HEK293T (cell line): ENCODE measurements at regions not wholly inside any gene's neighbourhood (a gene's known extent, or its start where the extent isn't known, plus 50 kb on each side); places are given as distances from the start of the nearest gene placed in this dataset.

Experiments
- CTCF ChIA-PET: fragments of 350-600 bp; formaldehyde crosslinking; extraction: SDS; loops from one replicate; lab custom pipeline; 2021; ENCODE audit warnings: antibody characterized with exemption, inconsistent platforms; lab: Yijun Ruan, JAX
- POLR2A ChIA-PET: fragments of 350-600 bp; formaldehyde crosslinking; extraction: SDS; loops from one replicate; lab custom pipeline; 2020; ENCODE audit warnings: antibody characterized with exemption, inconsistent platforms; lab: Yijun Ruan, JAX
- DNase-seq: peaks from one replicate; pipeline ENCODE4 v3.0.0; 2012; ENCODE audit warnings: mixed read lengths; ENCODE audit errors: extremely low spot score
- ARNT ChIP-seq: fragments of 450-650 bp; IDR thresholded peaks from 2 replicates; pipeline ENCODE4 v1.6.1; 2017; ENCODE audit warnings: mild to moderate bottlenecking
- BHLHE40 ChIP-seq: fragments of 450-650 bp; IDR thresholded peaks from 2 replicates; pipeline ENCODE4 v1.6.1; 2016; ENCODE audit warnings: mild to moderate bottlenecking, moderate library complexity, borderline replicate concordance
- CTBP1 ChIP-seq: fragments of 450-650 bp; IDR thresholded peaks from 2 replicates; pipeline ENCODE4 v1.6.1; 2016; ENCODE audit warnings: borderline replicate concordance
- ELF4 ChIP-seq: fragments of 450-650 bp; IDR thresholded peaks from 2 replicates; pipeline ENCODE4 v1.6.1; 2017; ENCODE audit warnings: antibody characterized with exemption
- FOXA1 ChIP-seq: fragments of 450-650 bp; IDR thresholded peaks from 2 replicates; pipeline ENCODE4 v1.6.1; 2016; ENCODE audit warnings: mild to moderate bottlenecking
- FOXK2 ChIP-seq: fragments of 450-650 bp; IDR thresholded peaks from 2 replicates; pipeline ENCODE4 v1.6.1; 2016; ENCODE audit warnings: mild to moderate bottlenecking
- FOXM1 ChIP-seq: fragments of 450-650 bp; IDR thresholded peaks from 2 replicates; pipeline ENCODE4 v1.6.1; 2017; ENCODE audit warnings: mild to moderate bottlenecking, borderline replicate concordance
- HDGF ChIP-seq: fragments of 450-650 bp; IDR thresholded peaks from 2 replicates; pipeline ENCODE4 v1.6.1; 2017; ENCODE audit warnings: antibody characterized with exemption, borderline replicate concordance
- L3MBTL2 ChIP-seq: fragments of 450-650 bp; conservative IDR thresholded peaks from 2 replicates; pipeline ENCODE4 v1.6.1; 2016; ENCODE audit warnings: mild to moderate bottlenecking
- LEF1 ChIP-seq: fragments of 450-650 bp; IDR thresholded peaks from 2 replicates; pipeline ENCODE4 v1.6.1; 2017; ENCODE audit warnings: mild to moderate bottlenecking, borderline replicate concordance
- NFRKB ChIP-seq: fragments of 450-650 bp; IDR thresholded peaks from 2 replicates; pipeline ENCODE4 v1.6.1; 2016; ENCODE audit warnings: mild to moderate bottlenecking, moderate library complexity
- SP1 ChIP-seq: fragments of 450-650 bp; IDR thresholded peaks from 2 replicates; pipeline ENCODE4 v1.6.1; 2017
- SUZ12 ChIP-seq: fragments of 450-650 bp; IDR thresholded peaks from 2 replicates; pipeline ENCODE4 v1.6.1; 2016; ENCODE audit warnings: mild to moderate bottlenecking
- TARDBP ChIP-seq: fragments of 450-650 bp; IDR thresholded peaks from 2 replicates; pipeline ENCODE4 v1.6.1; 2016
- ZNF384 ChIP-seq: fragments of 450-650 bp; IDR thresholded peaks from 2 replicates; pipeline ENCODE4 v1.6.1; 2016
- TF ChIP-seq, protein P1 (sequence below): fragments of 450-650 bp; IDR thresholded peaks from 2 replicates; pipeline ENCODE4 v1.6.1; 2016

DNA sequence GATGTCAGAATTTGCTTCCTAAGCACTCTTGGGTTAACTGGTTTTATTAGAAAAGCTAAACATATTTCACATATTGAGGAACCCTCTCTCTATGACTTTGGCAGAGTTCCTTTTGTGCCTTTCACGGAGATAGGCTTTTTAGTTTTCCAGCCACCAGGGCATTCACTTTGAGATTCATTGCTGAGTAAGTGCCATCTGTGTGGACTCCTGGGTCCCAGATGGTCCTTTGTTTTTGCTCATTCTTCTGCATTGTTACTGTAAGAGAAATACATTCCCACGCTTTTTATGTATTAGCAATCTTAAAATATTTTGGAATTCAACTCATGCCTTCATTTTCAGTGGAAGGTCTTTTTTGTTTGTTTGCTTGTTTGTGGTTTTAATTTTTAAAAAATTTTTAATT, 76.3 kb upstream of the PHACTR2 start:
- TF ChIP-seq SP1, result no peak
- TF ChIP-seq NFRKB, result no peak
- TF ChIP-seq FOXA1, result no peak
- TF ChIP-seq SUZ12, result no peak
- no peak for TF ChIP-seq HDGF
- no peak for TF ChIP-seq TARDBP
- TF ChIP-seq FOXM1, result no peak
- CTCF ChIA-PET, result no interaction called here
- DNase-seq, result no peak
- POLR2A ChIA-PET, result no interaction called here

DNA sequence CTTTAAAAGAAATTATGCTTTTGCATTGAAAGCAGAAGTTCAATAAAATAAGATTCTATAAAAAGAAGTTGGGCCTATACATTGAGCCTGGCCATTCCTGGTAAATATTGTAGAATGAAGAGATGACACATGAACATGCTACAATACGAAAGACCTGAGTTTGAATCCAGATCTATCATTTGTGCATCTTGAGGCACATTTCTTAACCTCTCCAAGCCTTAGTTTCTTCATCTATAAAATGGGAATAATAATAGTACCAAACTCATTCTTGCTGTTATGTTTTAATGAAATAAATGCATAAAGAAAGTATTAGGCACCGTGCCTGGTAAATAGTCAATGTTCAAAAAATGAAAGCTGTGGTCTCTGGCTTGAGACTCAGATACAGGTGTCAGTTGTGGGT, 76.9 kb upstream of the PHACTR2 start:
- TF ChIP-seq CTBP1 (no peak), ZNF384 (no peak), SP1 (no peak), FOXA1 (no peak), HDGF (no peak), FOXM1 (no peak), ELF4 (no peak), ARNT (no peak), LEF1 (no peak), FOXK2 (no peak), NFRKB (no peak), TARDBP (no peak), SUZ12 (no peak)
- TF ChIP-seq, protein P1, sequence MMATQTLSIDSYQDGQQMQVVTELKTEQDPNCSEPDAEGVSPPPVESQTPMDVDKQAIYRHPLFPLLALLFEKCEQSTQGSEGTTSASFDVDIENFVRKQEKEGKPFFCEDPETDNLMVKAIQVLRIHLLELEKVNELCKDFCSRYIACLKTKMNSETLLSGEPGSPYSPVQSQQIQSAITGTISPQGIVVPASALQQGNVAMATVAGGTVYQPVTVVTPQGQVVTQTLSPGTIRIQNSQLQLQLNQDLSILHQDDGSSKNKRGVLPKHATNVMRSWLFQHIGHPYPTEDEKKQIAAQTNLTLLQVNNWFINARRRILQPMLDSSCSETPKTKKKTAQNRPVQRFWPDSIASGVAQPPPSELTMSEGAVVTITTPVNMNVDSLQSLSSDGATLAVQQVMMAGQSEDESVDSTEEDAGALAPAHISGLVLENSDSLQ, result no peak
- CTCF ChIA-PET, result no interaction called here
- no peak for DNase-seq
- POLR2A ChIA-PET, result no interaction called here

DNA sequence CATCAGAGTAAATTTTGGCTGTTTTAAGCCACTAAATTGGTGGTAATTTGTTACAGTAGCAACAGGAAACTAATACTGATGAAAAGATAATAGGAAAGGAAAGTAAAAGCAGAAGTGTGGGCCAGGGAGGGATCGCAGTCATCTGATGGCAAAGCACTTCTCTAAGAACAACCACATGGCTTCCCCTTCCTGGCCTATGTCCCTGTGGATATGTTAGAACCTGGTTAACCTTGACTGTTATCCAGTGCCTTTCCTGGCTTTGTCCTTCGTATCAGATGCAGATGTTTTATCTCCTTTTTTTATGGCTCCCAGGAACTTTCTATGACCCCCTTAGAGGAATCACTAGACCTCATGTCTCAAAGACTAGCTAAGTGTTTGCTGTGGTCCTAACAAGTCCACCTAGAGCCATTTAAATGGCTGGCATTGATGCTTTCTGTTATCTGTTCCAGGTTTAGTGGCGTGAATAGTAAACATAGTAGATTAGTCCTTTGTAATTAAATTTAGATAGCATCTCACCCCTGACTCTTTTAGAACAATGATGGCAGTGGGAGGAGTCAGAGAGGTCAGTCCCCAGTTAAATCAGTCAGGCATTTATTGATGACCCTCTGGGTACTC, 79.2 kb upstream of the PHACTR2 start:
- ChIA-PET POLR2A (no interaction called here), CTCF (interaction anchor here (1.3 kb wide), 1 partner anchor 23 kb away, joined by 5 read pairs; no protein-coding TSS in a partner anchor)
- no peak for TF ChIP-seq FOXM1
- TF ChIP-seq TARDBP, result no peak
- no peak for TF ChIP-seq ZNF384
- TF ChIP-seq NFRKB, result no peak
- no peak for TF ChIP-seq HDGF
- TF ChIP-seq FOXA1, result no peak
- no peak for TF ChIP-seq BHLHE40
- no peak for TF ChIP-seq SP1
- DNase-seq, result no peak

DNA sequence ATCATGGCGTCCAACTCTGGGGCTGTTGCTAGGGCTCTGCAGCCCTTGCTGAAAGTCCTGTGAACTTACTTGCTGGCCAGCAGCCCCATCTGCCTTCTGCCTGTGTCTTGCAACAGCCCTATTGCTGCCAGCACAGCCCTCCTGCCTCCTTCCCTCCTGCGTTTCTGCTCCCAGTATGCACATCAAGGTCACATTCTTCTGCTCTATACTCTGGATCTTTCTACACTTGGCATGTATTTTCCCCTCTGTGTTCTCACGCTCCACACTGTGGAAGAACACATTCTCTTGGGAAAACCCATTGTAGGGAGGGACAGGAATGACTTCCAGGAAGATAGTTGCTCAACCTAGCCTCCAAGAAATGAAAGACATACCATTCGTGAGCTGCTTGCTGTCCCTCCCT, 80.9 kb upstream of the PHACTR2 start:
- no peak for DNase-seq
- ChIA-PET CTCF (no interaction called here), POLR2A (no interaction called here)
- TF ChIP-seq L3MBTL2 (no peak), ELF4 (no peak), TARDBP (no peak), HDGF (no peak), SUZ12 (no peak), SP1 (no peak), FOXA1 (no peak), ARNT (no peak), FOXM1 (no peak)
- TF ChIP-seq, protein P1, result no peak

DNA sequence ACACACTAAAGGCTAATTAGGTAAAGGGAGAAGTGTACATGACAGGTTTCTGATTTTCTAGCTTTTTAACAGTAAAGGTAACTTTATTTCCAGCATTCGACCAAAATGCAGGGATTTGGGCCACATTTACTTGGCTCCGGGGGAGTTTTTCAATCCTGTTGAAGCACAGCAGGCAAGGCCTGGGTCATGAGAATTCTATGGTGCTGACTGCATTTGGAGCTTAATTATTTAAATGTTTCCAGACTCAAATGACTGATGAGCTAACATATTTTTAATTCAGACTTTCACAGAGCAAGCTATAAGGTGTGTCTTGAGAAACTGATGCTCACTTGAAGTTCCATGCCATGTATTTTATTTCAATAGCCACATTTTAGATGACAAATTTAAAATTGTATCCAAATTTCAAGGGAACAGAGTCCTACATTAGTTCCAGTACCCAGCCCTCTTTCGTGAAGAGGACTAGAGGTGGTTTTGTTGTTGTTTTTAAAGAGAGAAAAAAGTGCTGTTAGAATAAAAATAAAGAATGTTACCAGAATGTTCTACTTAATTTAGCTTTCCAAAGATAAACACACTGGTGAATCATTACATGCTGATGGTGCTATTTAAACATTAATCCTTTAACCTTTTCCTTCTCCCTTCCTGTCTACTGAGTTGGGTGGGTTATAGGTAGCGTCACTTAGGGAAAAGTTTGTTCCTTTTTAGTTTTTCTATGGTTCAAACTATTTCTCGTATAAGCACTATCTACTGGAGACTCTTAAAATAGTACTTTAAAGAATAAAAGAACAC, 82.3 kb upstream of the PHACTR2 start:
- no peak for TF ChIP-seq LEF1
- TF ChIP-seq ARNT, result no peak
- TF ChIP-seq ELF4, result no peak
- TF ChIP-seq L3MBTL2, result no peak
- TF ChIP-seq SUZ12, result no peak
- no peak for TF ChIP-seq HDGF
- no peak for TF ChIP-seq BHLHE40
- no peak for TF ChIP-seq ZNF384
- ChIA-PET CTCF (interaction anchor here (0.6 kb wide), 1 partner anchor 14 kb away, joined by 3 read pairs; no protein-coding TSS in a partner anchor), POLR2A (no interaction called here)
- no peak for DNase-seq

DNA sequence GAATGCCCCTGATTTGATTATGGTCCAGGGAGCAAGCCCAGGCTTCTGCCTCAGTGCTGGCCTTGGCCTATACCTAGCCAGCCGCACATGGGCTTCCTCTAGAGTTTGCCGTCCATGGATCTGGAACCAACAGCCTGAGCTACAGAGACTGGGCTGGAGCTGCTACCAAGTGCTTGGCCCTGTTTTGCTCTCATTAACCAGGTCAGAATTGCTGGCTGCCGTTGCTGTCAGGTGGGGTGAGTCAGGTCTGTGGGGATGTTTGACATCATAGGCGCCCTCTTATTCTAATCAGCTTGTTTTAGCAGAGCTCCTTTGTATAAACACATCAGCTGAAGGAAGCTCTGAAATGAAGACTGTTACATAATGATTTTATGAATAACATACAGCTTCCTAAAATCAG, 83.1 kb upstream of the PHACTR2 start:
- TF ChIP-seq NFRKB (no peak), ZNF384 (no peak)
- ChIA-PET POLR2A (no interaction called here), CTCF (no interaction called here)
- no peak for DNase-seq

DNA sequence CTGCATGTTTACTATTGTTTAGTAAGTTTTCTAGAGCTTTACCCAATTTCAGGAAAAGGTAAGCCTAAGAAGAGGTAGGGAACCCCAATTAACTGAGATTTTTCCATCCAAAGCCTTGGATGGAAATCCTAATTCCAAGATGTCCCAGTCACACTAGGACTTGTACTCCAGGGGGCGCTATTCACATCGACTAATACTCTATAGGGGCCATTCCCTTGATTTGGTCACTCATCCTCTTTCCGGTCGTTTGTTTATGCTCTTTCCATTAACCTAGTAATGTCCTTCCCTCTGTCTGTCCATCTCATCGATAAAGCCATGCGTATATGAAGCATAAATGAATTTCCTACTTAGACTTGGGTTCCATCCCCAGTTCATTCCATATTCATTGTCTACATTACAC, 80.8 kb upstream of the FUCA2 start:
- DNase-seq, result peak; percentile 54
- POLR2A ChIA-PET, result no interaction called here

More for the DNA sequence above, 80.8 kb upstream of the FUCA2 start:
- TF ChIP-seq NFRKB, result no peak
- TF ChIP-seq ARNT, result no peak
- no peak for TF ChIP-seq HDGF
- no peak for TF ChIP-seq TARDBP
- no peak for TF ChIP-seq SP1
- TF ChIP-seq, protein P1, result no peak
- TF ChIP-seq FOXA1, result no peak
- TF ChIP-seq FOXK2, result no peak
- no peak for TF ChIP-seq BHLHE40
- no peak for TF ChIP-seq LEF1
- TF ChIP-seq L3MBTL2, result no peak
- TF ChIP-seq CTBP1, result no peak
- TF ChIP-seq SUZ12, result no peak
- TF ChIP-seq ELF4, result no peak
- no peak for TF ChIP-seq ZNF384
- no peak for TF ChIP-seq FOXM1
- CTCF ChIA-PET, result interaction anchor here (0.7 to 1.7 kb wide), 5 partner anchors 10 to 685 kb away, joined by 3 to 7 read pairs (median 5); no protein-coding TSS in a partner anchor
